HL-60/S4 treated with retinoic acid at 250 ng/mL for 4 days and 3 days (cell line): ENCODE measurements at regions not wholly inside any gene's neighbourhood (a gene's known extent, or its start where the extent isn't known, plus 50 kb on each side); places are given as distances from the start of the nearest gene placed in this dataset.

Experiments used
- in situ Hi-C: fragments of 300-500 bp; cut with MboI; formaldehyde crosslinking; loops from 2 replicates; pipeline ENCODE4 v1.7.0; 2022; ENCODE audit warnings: low sequenced_read_pairs

DNA sequence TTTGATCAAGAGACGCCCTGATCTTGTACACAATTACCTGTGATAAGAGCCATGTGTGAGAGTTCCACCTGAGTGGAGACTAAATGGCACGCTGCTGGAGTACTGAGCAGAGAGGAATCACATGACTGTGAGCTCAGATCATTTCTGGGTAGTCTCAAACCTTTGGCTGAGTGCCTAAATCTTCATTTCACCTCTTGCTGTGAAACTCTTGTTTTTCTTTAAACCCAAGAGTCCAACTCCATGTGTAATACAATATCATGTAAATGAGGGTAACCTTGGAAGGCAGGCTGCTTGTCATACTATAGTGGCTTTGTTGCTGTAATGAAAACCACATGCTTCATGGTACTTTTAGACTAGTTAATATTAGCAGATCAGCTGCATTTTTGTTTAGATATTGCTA, 156.9 kb downstream of the CAND1 start:
- in situ Hi-C loops: no loop called here

DNA sequence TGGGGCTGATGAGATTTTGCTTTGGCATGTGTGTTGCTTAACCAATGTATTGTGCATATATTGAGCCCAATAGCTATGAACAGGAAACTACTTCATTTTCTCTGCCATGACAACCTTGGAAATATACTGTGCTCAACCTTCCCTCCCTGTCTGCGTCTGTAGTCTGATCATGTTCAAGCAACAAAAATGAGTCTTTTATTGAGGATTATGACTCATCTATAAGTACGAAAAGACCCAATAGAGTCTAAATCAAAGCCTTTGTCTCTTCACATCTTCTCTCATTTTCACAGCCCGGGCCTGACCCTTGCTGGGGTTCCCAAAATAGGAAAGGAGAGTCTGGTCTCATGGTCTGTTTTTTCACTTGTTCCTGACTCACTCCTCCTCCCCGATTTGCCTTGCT, 158.2 kb downstream of the CAND1 start:
- in situ Hi-C loops: no loop called here

DNA sequence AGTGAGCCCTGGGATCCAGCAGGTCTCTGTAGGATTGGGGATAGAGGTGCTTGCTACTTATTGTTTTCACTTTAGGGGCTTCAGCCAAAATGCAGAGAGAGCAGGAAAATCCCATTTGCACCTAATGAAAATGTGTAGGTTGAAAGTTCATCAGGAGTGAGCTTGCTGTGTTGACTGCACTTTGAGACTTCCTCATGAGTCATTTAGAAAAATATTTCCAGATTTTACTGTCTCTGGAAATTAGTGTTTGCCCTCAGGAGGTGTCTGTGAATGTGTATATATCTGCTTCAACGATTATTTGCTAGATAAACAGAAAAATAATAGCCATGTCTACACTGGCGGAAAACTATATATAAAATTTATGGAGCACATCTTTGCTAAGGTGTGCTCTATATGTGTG, 159.3 kb downstream of the CAND1 start:
- in situ Hi-C loops: no loop called here

DNA sequence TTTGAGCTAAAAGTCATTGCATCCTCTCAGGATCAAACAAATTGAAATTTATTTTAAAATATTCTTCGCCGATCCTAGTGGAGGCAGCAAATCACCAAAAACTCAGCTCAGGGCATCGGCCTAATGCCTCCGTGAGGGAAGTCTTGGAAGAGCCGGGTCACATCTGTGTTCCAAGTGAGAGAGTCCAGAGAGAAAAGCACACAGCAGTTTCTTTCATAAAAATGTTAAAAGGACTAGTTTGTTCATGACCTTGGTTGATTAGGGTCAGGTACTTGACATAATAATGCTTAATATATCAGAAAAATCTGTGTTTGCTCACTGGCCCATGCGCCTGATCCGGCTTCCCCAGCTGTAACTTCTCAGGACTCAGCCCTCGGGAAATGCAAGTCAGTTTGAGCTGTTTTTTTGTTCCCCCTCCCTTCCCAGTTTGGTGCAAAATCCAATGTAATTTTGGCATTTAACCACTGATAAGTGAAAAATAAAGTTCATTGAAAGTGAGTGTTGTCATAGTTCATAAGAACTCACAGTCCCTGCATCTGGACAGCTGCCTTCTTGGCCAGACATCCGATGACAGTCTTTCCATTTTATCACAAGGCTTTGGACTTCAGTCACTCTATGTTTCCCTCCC, 161.7 kb downstream of the CAND1 start:
- in situ Hi-C loops: no loop called here

DNA sequence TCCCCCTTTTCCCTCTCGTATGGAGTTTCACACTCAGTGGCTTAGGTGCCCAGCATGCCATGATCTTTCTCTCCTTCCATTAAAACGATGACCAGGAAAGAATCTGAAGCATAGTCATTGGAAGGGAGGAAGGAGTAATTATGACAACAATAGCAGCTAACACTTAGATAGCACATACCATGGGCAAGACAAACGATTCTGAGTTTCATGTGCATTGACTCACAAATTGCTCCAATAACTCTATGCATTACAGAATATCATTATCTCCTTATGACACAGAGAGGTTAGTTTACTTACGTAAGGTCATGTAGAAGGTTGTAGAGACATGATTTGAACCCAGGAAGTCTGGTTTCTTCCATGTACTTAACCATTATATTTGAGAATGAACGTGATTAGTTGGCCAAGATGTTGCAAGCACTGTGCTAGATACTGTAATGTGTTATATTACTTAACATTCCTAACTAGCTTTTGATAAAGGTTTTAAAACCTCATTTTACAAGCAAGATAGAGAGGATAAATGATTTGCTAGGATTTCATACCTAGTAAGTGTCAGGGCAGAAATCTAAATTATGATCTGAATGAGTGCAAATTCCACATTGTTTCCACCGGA, 162.4 kb downstream of the CAND1 start:
- in situ Hi-C loops: no loop called here

DNA sequence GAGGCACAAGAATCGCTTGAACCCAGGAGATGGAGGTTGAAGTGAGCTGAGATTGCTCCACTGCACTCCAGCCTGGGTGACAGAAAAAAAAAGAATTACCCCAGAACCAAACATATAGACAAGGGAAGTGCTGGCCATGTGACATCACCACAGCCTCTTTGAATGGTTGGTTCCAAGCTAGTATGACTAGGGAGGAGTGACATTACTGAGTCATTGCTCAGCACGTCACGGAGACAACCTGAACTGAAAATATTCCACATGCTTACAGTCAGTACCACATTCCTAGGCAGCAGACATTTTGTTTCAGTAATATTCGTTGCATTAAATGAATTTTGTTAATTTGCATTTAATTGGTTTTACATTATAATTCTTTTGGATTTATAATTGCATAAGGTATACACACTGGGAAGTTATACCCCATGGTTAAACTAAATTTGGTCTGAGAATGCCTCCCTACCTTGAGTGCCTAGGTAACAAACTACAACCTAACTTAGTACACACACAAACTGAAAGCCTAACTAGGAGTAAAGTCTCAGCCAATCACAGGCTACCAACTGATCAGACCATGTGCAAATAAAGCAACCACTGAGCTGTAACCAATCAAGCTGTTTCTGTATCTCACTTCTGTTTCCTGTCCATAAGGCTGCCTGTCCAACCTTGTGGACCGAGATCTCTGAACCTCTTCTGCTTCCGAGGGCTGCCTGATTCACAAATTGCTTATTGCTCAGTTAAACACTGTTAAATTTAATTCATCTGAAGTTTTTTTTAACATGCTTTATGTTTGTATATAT, 164.4 kb downstream of the CAND1 start:
- in situ Hi-C loops: no loop called here

DNA sequence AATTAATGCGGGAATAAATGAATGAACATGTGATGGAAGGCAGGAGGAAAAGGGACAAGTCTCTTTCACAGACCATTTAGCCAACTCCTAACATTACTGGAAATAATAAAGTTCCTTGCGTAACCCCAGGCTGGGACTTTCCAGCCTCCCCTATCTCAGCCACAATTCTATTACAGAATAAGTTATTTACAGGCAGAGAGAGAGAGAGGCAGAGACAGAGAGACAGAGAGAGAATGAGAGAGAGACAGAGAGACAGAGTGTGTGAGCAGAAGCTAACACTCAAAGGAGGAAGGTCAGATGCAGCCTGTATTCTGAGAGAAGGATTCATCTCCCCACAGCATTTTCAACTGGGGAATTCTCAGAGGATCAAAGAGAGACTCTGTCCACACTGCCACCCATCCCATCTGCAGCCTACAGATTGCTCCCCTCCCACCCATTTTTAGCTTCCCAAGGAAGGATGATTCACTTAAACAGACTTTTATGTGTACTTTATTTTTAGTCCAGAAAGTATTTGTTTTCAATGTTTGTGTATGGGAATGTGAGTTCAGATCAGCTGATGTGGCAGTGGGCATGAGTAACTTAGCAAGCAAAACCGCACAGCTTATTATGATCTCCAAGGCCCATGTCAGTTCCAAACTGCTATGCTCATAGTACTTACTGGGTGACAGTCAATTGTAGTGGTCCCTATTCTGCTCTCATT, 165.7 kb downstream of the CAND1 start:
- in situ Hi-C loops: no loop called here

DNA sequence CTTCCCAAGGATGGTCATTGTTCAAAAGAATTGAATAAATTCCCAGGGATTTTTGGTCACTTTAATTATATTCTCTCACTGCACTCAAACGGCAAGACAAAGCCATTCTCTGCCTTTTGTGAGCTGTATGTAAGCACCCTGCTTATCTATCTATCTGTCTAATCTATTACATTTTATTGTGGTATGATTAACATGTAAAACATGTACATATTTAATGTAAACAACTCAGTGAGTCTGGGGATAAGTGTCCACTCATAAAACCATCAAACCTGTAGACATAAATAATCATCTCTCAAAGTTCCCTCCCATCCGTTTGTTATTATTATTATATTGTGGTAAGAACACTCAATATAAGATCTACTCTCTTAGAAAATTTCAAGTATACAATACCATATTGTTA, 167.1 kb downstream of the CAND1 start:
- in situ Hi-C loops: no loop called here

DNA sequence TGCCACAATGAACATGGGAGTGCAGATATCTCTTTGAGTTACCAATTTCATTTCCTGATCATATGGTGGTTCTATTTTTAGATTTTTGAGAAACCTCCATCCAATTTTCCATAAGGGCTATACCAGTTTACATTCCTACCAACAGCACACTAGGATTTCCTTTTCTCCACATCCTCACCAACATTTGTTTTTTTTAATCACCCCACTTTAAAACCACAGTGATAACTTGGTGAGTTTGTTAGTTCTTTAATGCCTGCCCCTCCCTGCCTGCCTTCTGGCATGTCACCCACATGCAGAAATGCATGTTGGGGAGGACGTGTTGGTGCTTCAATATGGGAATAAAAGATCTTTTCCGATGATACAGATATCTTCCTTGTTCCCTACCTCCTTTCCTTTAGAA, 167.9 kb downstream of the CAND1 start:
- in situ Hi-C loops: no loop called here

DNA sequence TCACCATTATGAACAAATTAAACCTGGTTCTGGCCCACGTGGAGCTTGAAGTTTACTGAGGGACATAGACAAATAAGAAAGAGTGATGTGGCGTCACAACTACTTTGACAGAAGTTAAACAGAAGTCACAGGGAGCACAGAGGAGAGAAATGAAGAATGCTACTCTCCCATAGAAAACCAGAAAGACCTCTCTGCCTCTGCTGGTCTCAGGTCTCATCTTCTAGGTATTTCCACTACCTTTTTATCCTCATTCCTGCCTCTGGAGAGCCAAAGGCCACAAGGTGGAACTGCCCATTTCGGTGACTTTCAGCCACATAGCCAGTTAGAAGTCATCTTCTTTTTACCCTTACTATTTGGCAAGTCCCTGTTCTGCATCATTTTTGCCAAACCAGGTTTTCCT, 170.5 kb downstream of the CAND1 start:
- in situ Hi-C loops: no loop called here

DNA sequence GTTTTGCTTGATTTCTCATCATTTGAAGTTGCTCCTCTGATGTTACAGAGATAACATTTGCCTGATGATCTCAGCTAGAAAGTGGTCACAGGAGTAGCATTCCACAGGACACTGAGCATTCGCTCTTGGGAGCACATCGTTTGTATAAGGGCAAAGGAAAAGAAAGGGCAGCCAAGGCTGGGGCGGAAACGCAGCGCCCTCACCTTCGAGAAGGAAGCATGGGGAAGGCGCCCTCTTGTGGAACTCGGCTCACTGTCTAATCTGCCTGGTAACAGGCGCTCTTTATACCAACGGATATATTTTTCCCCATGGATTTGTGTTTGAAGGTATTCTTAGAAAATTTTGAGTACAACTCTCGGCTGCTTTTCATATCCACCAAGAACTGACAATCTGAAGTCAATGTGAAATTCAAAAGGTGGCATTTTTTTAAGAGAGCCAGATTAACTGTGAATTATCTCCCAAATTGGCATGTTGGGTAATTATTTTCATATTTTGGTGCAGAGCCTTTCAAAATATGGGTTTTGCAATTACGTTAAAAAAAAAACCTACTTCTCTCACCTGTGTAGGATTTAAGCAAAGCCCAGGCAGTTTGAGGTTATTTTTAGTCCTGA, 172.7 kb downstream of the CAND1 start:
- in situ Hi-C loops: no loop called here

DNA sequence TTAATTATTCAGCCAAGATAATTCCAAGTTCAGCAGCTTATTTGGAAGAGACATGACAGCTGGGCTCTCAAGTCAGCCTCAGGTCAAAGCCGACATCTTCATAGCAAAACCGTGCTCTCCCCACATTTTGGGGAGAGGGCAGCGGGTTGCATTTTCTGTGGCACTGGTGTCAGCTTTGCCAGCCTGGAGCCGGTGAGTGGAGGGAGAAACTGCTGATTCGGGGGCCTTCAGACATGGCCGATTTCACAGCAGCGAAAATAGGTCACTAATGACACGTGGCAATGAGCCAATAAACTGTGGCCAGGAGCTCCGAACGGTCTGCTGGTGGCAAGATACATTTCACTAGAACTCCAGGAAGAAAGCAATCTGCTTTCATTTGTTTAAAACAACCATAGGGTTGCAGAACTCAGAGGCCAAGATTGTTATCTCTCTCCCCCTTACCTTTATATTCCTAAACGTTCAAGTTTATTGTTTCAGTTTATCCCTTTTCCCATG, 173.2 kb downstream of the CAND1 start:
- in situ Hi-C loops: no loop called here

DNA sequence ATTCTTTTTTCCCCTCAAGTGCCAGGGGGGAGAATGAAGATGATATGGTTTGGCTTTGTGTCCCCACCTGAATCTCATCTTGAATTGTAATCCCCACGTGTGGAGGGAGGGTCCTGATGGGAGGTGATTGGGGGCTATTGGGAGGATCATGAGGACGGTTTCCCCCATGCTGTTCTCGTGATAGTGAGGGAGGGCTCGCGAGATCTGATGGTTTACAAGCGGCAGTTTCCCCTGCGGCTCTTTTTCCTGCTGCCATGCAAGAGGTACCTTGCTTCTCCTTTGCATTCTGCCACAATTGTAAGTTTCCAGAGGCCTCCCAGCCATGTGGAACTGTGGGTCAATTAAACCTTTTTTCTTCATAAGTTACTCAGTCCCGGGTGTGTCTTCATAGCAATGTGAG, 173.7 kb downstream of the CAND1 start:
- in situ Hi-C loops: no loop called here

DNA sequence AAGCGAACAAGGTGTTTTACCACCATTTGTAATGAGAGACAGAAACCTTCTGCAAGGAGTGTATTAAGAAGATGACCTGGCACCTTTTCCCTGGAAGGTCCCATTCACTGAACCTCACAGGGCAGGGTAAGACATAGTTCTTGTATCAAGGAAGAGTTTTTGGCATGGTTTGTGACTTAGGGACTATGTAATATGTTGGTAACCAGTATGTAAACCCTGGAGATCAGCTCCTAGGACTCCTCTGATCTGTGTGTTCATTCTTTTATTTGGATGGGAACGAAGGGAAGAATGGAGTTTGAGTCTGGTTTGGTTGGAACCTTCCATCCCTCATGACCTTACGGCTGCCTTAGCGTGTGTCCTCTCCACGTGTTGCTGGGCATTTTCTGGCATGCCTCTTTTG, 175.4 kb downstream of the CAND1 start:
- in situ Hi-C loops: no loop called here

DNA sequence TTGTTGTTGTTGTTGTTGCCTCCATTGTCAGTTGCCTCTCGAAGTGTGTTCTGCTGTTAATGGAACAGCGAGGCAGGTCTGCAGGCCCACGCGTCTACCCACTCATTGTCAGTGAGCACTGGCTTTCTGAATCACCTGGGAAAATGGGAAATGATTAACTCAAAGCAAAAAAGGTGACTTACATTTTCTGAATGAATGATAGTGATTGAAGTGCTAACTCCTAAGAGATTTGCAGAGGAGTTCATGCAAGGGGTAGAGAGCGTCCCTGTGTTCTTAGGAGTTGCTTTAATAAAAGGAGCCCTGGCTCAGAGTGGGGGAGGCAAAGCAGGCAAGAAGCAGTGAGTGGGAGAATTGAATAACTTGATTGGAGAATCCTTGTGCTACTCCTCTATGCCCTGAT, 177.6 kb downstream of the CAND1 start:
- in situ Hi-C loops: no loop called here

DNA sequence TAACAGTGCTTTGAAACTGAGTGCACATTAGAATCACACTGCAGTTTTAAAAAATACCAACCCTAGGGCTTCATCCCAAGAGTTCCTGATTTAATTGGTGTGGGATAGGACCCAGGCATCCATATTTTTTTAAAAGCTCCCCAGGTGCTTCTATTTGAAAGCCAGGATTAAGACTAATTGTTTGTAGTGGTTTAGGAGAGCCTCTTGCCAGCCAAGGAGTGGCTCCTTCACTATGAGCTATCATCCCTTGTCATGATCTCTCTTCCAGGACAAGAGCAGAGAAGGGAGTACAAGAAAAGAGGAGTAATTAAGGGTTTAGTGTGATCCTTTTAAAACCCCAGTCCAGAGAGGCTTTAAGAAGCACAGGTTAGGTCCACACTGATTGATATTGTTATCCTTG, 178.0 kb downstream of the CAND1 start:
- in situ Hi-C loops: no loop called here

DNA sequence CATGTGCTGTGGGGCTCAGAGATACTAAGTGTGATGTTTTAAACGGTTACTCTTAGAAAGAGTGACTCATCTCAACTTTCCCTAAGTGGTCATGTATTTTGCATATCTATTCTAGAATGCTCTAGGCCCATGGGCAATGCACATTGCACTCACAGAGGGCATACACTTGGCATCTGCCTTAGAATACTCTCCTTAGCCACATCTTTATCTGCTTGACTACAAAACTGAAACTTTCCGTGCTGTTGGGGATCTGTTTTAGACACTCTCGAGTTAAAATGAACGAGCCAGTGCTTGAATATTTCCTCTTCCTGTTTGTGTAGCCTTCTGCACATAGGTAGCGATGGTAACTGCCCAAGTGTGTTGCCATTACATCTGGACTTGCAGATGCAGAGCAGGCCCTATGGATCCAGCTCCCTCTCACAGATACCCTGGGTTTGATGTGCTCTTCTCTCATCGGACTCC, 180.5 kb downstream of the CAND1 start:
- in situ Hi-C loops: no loop called here

DNA sequence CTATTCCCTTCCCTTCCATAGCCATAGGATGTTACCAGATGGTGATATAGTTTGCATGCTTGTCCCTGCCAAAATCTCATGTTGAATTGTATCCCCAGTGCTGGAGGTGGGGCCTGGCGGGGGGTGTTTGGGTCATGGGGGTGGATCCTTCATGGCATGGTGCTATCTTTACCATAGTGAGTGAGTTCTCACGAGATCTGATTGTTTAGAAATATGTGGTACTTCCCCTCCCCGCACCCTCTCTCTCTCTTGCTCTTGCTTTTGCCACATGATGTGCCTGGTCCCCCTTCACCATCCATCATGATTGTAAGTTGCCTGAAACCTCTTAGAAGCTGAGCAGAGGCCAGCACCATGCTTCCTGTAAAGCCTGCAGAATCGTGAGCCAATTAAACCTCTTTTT, 181.3 kb downstream of the CAND1 start:
- in situ Hi-C loops: no loop called here

DNA sequence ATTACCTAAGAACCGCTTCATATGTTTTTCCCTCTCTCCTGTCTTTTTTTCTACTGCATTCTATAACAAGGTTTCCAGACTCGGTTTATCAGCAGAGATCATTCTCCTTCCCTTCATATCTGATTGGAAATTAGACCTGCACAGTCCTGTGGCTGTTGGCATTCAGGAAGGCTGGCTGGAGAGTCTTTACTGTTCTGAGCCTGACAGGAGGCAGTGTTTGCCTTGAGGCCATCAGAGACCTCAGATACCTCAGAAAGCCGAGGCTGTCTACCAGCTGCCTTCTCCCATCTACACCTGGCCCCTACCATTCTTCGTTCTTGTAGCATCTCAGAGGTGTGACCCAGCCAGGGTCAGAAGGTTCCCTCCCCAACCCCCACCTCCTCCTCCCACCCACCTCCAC, 182.0 kb downstream of the CAND1 start:
- in situ Hi-C loops: no loop called here

DNA sequence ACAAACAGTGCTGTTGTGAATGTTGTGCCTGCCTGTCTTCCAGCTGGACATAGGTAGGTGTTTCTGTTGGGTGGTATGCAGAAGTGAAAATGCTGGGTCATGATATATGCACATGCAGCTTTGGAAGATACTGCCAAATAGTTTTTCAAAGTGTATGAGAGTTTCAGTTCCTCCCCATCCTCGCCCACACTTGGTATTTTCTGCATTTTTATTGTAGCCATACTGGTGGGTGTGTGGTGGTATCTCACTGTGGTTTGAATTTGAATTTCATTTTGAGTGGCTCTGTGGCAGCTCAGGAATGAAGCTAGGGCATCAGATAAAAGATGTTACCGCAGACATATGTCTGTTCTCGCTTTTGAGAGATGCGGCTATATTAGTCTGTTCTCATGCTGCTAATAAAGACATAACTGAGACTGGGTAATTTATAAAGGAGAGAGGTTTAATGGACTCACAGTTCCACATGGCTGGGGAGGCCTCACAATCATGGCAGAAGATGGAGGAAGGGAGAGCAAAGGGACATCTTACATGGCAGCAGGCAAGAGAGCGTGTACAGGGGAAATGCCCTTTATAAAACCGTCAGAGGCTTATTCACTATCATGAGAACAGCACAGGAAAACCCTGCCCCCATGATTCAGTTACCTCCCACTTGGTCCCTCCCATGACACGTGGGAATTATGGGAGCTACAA, 183.1 kb downstream of the CAND1 start:
- in situ Hi-C loops: no loop called here

DNA sequence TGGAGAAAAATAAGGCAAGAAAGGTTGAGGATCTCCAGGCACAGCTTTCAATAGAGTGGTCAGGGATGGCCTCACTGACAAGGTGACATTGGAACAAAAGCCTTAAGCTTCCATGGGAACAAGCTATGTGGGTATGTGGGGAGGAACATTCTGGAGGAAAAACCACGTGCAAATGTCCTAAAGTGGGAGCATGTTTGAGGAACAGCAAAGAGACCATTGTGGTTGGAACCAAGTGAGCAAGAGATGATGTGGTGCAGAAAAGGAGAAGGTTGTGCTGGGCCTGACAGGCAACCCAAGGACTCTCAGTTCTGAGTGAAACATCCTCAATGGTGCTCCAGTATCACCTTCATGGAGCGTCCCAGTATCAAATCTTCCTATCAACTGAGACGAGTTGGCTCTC, 184.0 kb downstream of the CAND1 start:
- in situ Hi-C loops: no loop called here
